ENCODE measurements at regions not wholly inside any gene's neighbourhood (a gene's known extent, or its start where the extent isn't known, plus 50 kb on each side); places are given as distances from the start of the nearest gene placed in this dataset.
"Not testable (repeated sequence)": the region's sequence is repeated elsewhere in the genome, so short reads cannot be mapped to it uniquely, and the experiment has no call there.

DNA sequence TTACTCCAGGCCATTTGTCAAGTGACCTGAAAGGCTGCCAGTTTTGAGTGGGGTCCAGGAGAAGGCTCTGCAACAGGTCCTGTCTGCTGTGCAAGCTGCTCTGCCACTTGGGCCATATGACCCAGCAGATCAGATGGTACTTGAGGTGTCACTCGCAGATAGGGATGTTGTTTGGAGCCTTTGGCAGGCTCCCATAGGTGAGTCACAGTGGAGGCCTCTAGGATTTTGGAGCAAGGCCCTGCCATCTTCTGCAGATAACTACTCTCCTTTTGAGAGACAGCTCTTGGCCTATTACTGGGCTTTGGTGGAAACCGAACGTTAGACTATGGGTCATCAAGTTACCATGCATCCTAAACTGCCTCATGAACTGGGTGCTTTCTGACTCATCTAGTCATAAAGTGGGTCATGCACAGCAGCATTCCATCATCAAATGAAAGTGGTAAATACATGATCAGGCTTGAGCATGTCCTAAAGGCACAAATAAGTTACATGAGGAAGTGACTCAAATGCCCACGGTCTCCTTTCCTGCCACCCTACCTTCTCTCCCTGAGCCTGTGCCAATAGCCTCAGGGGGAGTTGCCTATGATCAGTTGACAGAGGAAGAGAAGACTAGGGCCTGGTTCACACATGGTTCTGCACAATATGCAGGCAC is 87.0 kb upstream of the RANBP6 start:
- not testable (repeated sequence) for DNase-seq

DNA sequence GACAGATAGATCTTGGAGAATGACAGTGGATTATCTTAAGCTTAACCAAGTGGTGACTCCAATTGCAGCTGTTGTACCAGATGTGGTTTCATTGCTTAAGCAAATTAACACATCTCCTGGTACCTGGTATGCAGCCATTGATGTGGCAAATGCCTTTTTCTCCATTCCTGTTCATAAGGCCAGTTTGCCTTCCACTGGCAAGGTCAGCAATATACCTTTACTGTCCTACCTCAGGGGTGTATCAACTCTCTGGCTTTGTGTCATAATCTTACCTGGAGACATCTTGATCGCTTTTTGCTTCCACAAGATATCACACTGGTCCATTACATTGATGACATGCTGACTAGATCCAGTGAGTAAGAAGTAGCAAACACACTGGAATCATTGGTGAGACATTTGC is 86.3 kb upstream of the RANBP6 start:
- not testable (repeated sequence) for DNase-seq

DNA sequence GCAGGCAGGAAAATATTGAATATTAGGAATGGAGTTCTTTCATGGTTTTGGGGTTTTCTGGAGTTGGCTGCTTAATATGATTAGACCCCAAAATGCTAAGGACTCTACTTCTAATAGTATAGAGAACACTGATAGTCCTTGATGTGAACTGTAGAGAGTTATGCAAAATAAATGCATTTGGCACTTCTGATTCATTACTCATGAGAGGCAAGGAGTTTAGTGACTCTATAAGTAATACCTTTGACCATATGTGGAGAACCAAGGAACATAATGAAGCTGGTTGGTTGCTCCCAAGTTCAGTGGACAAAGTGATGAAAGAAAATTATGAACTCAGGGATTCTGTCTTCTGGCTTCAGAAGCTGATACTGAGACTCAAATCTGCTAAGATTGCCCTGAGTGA is 83.9 kb upstream of the RANBP6 start:
- DNase-seq: not testable (repeated sequence)

DNA sequence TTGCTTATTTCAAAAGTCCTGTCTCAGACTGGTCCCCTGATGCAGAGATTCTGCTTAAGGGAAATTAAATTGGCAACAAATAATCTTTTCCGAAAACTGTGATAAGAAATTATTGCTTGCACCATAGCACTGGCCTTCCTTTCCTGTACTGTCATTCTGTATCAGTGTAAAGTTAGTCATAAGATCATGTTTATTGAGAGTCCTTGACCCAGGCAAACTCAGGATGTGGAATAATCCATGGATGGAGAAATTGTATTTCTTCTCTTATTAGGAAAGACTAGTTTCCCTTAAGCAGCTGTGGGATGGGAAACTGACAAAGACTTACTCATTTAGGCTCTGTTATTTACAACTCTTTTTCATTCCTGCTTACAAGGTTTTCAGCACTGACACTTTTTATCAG is 83.0 kb upstream of the RANBP6 start:
- no peak for DNase-seq

DNA sequence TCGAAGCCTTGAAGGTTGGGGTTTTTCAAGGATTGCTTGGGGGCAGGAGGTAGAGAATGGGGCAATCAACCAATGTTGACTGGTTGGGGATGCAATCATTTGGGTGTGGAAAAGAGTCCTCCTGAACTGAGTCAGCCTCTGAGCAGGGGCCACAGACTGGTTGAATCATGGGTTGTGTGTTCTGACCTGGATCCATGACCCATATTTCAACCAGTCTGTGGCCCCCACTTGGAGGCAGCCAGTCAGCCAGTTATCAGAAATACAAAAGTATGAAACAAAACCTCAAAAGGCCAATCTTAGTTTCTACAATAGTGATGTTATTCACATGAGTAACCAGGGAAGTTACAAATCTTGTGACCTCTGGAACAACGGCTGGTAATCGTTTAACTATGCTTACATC is 81.4 kb upstream of the RANBP6 start:
- DNase-seq: no peak

DNA sequence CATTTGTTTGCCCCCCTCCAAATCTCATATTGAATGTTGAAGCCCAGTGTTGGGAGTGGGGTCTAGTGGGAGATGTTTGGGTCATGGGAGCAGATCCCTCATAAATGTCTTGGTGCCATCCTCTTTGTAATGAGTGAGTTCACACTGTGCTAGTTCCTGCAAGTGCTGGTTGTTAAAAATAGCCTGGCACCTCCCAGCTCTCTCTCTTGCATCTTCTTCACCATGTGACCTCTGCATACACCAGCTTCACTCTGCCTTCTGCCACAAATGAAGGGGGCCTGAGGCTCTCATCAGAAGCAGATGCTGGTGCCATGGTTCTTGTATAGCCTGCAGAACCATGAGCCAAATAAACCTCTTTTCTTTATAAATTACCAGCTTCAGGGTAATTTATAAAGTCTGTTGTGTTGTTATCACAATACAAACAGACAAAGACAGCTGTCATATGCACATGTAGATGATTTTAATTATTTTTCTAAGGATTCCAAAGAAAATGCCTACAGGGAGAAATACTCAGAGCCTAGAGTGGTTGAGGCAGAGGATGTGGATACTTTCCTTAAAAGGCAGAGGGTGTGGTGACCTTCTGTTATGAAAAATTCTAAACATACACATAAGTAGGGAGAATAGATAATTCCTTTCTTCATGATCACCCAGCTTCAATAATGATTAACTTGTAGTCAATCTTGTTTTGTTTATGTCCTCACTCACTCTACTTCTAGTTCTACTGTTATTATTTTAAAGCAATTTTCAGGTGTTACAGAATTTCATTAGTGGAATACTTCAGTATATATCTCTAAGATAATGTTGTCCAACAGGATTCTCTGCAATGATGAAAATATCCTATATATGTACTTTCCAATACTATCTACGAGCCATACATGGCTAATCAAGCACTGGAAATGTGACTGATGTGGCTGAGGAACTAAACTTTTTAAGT is 75.1 kb upstream of the RANBP6 start:
- DNase-seq: no peak

DNA sequence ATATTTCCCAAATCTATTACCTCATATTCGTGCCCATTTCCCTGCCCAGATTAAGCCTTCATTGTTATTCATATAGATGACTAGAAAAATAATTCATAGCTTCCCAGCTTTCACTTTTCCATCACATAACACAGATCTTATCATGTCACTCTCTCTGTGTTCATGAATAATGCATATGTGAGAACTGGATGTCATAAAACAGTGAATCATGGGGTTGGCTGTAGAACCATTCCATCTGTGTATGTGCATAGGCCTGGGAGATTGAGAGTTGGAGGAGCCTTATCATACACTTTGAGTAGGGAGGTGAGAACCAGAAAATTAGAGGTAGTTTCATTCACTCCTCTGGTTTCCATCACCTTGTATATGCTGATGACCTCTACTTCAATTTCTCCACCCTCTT is 73.9 kb upstream of the RANBP6 start:
- DNase-seq: no peak

DNA sequence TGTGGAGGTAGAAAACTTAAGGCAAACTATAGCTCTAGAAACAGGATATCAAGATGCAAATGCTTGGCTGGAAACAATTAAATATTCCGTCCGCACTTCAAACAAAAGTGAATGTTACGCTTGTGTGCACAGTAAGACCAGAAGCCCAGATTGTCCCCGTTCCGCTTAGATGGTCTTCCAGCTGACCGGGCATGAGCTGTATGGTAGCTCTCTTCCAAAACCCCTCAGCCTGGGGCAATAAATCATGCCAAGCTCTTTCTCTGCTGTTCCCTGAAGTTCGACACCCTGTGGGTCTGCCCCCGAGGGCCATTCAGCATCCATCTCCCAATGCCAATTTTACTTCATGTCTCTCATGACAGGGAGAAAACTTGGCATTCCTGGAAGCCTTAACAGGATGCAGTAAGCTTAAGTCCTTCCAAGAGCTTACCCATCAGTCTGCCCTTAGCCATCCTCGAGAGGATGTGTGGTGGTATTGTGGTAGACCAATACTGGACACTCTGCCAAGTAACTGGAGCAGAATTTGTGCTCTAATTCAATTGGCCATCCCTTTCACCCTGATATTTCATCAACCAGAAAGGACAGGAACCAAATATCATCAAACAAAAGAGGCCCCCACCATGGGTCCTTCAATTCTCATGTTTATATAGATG is 70.7 kb upstream of the RANBP6 start:
- DNase-seq: no peak

DNA sequence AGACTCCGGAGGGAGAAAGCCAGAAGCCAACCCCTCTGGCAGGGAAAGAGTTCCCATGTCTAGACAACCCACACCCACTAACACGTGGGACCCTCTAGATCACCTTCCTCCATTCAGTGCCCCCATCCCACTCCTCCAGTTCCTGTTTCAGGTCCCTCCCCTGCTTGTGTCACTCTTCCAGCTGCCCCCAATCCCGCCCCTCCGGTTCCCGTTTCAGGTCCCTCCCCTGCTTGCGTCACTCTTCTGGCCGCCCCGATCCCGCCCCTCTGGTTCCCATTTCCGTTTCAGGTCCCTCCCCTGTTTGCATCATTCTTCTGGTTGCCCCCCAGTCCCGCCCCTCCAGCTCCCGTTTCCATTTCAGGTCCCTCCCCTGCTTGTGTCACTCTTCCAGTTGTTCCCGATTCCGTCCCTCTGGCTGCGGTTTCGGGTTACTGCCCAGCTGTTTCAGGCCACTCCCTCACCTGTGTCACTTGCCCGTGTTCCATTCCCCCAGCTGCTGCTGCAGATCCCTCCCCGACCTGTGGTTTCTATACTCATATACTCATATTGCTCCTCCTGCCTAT is 64.8 kb upstream of the RANBP6 start:
- DNase-seq: peak; percentile 51

DNA sequence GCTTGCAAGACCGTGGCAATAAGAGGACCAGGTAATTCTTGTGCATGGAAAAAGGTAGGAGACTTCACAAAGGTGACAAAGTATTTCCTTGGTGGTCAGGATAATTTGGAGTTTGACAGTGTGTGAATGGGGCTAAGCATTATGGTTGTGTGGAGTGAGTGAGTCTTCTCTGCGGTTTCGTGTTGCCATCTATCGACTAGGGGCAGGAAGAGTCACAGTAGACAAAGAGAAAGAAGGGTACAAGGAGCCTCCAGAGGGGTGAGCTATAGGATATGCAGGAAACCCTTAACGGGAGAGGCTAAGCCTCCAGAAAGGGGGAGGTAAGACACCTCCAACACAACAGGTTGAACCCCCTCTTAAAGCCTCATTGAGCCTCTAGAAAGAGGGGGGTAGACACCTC is 64.0 kb upstream of the RANBP6 start:
- DNase-seq: no peak

DNA sequence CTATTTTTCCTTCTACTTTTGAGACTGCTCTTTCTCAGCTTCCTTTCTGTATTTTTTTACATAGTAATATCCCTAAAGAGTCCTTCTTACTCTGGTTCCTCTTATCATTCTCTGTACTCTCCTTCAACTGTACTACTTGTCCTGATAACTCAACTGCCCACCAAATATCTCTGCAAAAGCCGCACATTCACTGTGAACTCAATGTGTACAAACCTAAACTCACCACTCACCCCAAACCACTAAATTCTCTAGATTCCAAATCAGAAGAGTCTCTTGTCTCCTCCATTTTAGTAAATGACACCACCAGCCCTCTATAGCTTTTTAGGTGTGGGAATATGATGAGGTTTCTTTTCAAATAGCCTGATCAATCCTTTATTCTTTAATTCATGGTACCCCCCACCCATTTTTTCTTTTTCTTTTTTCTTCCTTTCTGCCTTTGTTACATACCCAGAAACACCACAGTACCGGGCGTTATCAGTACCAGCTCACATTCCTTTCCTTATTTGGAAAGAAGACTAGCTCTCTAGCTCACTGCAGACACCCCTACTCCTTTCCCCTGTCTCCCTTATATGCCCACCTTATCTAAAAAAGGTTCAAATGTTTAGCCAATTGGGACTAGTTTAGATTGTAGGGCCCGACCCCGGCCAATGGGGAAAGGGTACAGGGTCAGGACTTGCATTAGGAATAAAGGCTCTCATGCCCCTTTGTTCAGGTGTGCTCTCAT is 63.1 kb upstream of the RANBP6 start:
- no peak for DNase-seq

DNA sequence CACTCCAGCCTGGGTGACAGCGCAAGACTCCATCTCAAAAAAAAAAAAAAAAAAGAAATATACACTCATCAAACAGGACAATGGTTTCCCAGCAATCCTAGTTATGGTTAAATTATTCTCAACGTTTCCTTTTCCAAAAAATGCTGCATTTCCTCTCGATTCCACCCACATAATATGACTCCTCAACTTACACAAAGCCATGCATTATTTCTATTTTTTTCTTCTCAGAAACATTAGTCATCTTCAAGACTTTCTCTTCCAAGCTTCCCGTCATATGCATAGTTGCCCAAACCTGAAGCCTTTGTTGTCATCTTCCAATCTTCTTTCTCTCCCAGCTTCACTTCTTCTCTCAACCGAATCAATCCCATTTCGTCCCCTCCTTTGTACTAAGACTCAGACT is 61.4 kb upstream of the RANBP6 start:
- no peak for DNase-seq

DNA sequence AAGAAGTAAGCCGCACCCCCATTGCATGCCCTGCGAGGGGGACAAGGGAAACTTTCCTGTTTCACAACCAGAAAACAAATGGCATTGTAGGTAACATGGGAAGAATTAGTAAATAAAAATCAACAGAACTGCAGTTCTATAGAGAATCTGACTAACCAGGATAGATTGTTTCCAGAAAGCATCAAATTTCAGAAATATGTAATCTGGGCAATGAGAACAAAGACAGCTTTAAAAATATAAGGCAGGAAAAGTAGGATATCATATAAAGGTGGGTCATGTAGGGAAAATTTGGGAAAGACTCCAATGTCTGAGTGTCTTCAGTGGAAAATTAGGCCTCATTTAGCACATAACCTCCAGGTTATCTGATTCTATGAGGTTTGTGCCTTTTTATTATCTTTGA is 58.3 kb upstream of the RANBP6 start:
- no peak for DNase-seq

DNA sequence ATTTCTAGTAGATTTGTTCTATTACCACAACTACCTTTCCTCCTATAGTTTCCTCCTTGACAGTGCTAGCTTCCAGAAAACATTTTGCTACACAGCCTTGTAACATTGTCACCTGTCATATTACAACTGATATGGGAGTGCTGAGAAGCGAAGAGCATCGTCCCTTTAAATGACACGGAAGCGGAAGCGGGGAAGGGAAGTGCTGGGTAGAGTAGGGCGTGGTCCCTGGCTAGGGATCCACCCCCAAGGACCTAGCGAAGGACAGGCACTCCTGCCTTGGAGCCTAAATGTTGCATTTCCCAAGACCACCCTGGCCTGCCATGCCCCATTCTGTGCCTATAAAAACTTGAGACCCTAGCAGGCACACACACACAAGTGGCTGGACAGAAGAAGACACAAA is 57.4 kb upstream of the RANBP6 start:
- no peak for DNase-seq

DNA sequence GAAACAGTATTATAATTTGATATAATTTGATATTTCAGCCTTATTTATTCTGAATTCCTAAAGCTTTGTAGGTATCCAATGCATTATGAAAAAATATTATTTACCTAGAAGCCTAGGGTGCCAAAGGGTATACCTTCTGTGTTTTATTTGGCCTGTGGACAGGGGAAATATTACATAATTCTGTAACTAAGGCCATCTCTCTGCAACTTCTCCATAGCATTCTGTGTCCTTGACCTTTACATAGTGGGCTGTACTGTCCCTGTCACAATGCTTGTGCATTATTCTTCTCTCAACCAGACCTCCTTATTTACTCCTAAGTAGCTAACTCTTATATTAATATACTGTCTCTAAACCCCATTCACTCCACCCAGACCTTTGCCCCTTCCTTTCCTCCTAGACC is 57.0 kb upstream of the RANBP6 start:
- no peak for DNase-seq

DNA sequence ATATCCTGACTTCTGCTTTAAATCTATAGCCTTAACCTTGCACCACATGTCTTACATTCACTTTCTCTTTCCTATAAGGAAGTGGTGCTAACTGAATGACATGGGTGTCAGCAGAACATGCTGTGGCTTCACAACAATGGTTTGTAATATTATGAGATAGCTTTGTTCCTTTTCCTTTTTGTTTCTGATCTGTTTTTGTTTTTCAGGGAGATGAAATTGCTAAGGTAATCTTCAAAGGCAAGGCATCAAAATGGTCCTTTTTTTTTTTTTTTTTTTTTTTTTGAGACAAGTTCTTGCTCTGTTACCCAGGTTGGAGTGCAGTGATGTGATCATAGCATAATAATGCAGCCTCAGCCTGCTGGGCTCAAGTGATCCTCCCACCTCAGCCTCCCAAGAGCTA is 53.6 kb upstream of the RANBP6 start:
- no peak for DNase-seq

DNA sequence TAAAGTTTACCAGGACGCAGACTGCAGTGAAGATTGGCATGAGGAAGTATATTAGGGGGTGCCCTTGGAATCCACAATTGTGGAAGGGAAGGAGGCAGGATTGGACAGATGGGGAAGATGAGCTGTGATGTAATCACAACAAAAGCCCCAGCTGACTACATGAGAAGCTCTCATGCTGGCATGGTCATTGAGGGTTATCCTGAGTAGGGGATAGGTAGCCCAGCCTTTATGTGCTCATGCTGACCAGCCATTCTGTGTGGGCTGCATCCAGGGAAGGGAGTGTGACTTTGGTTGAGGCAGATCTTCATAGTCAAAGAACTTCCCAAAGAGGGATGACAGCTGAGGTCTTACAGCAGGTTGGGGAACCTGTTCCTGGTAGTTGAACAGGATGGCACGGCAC is 52.0 kb upstream of the RANBP6 start:
- no peak for DNase-seq

Measured in activated effector memory CD4-positive, alpha-beta T cell treated with Interleukin-2 at 50 U/mL for 16 hours (primary cell).